Esophagus squamous epithelium (tissue), 5 donors: ENCODE measurements at regions not wholly inside any gene's neighbourhood (a gene's known extent, or its start where the extent isn't known, plus 50 kb on each side); places are given as distances from the start of the nearest gene placed in this dataset.

Experiments
- DNase-seq: peaks from one replicate; lab custom pipeline; 2025; lab: John Stamatoyannopoulos, UW
- H3K27ac ChIP-seq, 4 donors: fragments of 200-600 bp; sonication (generic); one replicate each; pipeline ENCODE4 v1.5.1; 2016 to 2019; ENCODE audit warnings: mild to moderate bottlenecking in 1 of 4
- H3K27me3 ChIP-seq, 4 donors: fragments of 200-600 bp; sonication (generic); 1 replicate in 3 of 4; 2 replicates in 1 of 4; pipeline versions ENCODE4 v1.5.1 to v1.6.0; 2017 to 2021; ENCODE audit warnings: antibody characterized with exemption in 1 of 4
- H3K36me3 ChIP-seq, 3 donors: fragments of 200-600 bp; sonication (generic); one replicate each; pipeline ENCODE4 v1.5.1; 2016 to 2019
- H3K4me1 ChIP-seq, 3 donors: fragments of 200-600 bp; sonication (generic); one replicate each; pipeline ENCODE4 v1.5.1; 2017 to 2019
- H3K4me3 ChIP-seq, 4 donors: fragments of 200-600 bp; sonication (generic); 1 replicate in 3 of 4; 2 replicates in 1 of 4; pipeline ENCODE4 v1.5.1; 2016 to 2019; ENCODE audit warnings: mild to moderate bottlenecking in 2 of 4, moderate library complexity in 1 of 4
- H3K9me3 ChIP-seq, 3 donors: fragments of 200-600 bp; sonication (generic); one replicate each; pipeline ENCODE4 v1.5.1; 2016 to 2019
- CTCF ChIP-seq, 6 experiments: fragments of 450-650 bp in 4 of 6; fragments of 200-600 bp in 2 of 6; sonication (generic) in 2 of 6; IDR thresholded peaks; one replicate each; pipeline ENCODE4 v1.5.1; 2016 to 2019; ENCODE audit warnings: antibody characterized with exemption in 6 of 6, mild to moderate bottlenecking in 4 of 6, moderate library complexity in 4 of 6
- POLR2A ChIP-seq, 4 donors: fragments of 450-650 bp; IDR thresholded peaks; one replicate each; pipeline ENCODE4 v1.6.1; 2017; ENCODE audit warnings: antibody characterized with exemption in 4 of 4, mild to moderate bottlenecking in 4 of 4, moderate library complexity in 3 of 4
- WGBS, 2 donors: methylation state at CpG; one replicate each; pipeline ENCODE4 v1.1.5; 2018; 5-methylcytosine and 5-hydroxymethylcytosine counted together
- intact Hi-C: fragments of 100-400 bp; cut with DNase I; formaldehyde crosslinking; loops from one replicate; pipeline ENCODE4 v1.15.0; 2022
- donor health status: DM: yes; HTN: yes; CAD: no.

DNA sequence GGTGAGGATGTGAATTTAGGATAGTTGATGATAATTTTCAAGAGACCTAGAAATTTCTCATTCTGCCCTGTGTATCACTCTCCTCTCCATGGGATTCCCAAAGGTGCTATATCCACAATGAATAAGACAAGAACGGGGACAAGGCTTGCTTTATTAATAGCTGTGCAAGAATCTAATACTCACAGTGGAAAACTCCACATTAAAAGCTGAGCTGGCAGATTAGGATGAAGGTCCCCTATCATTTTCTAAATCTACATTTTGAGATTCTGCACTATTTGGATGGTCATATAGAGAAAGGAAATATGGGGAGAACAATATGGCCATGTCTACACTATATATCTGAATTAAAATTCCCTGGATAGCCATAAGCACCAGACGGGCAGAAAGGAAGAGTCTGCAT is 411.0 kb upstream of the TGFBR2 start:
- 39 to 83% methylated on average over 2 of the region's 2 CpGs for WGBS, 2 donors
- intact Hi-C loops, result no loop called here

DNA sequence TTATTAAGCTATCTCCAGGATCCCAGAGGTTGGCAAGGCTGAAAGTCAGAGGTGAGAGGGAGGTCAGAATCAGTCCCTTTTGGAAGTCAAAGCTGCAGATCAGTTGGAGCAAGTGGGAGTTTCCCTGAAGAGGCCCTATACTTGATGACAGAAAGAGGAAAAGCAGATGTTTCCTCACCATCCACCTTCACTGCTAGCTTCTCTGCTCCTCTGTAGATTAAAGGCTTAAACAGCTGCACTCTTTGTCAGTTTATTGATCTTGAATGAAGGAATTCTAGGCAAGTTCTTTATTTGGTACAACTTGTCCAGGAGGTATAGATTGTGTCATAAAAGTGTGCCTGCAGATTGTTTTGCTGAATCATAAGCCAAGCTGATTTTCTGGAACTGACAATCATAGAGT is 408.2 kb upstream of the TGFBR2 start:
- no peaks in the 10 kb centered on the region for H3K36me3 ChIP-seq
- no peaks in the 10 kb centered on the region for H3K27me3 ChIP-seq
- peaks cover 0 to 5% (median 0%) of the 10 kb centered on the region in 3 donors for H3K4me1 ChIP-seq
- intact Hi-C loops, result no loop called here
- no peak for TF ChIP-seq CTCF (IDR thresholded peaks at IDR 0.05)
- TF ChIP-seq POLR2A (IDR thresholded peaks at IDR 0.05), result no peak
- H3K9me3 ChIP-seq, result no peaks in the 10 kb centered on the region
- no peak overlapping the region for H3K27ac ChIP-seq
- no peak overlapping the region for H3K4me3 ChIP-seq
- DNase-seq, result no peak

More for the DNA sequence above, 411.0 kb upstream of the TGFBR2 start:
- DNase-seq, result no peak
- Histone ChIP-seq H3K27ac (no peak overlapping the region), H3K36me3 (no peaks in the 10 kb centered on the region), H3K4me1 (peaks cover 0 to 5% (median 0%) of the 10 kb centered on the region in 3 donors), H3K9me3 (no peaks in the 10 kb centered on the region), H3K4me3 (no peak overlapping the region), H3K27me3 (no peaks in the 10 kb centered on the region)
- TF ChIP-seq POLR2A (IDR thresholded peaks at IDR 0.05), result no peak

- no peak for DNase-seq
- Histone ChIP-seq H3K4me3 (no peak overlapping the region), H3K9me3 (no peaks in the 10 kb centered on the region), H3K27me3 (no peaks in the 10 kb centered on the region), H3K27ac (no peak overlapping the region), H3K4me1 (peaks cover 0 to 5% (median 0%) of the 10 kb centered on the region in 3 donors), H3K36me3 (no peaks in the 10 kb centered on the region)
- intact Hi-C loops, result no loop called here
- TF ChIP-seq CTCF (IDR thresholded peaks at IDR 0.05), result peak; percentile 47 to 85 (median 76)
- TF ChIP-seq POLR2A (IDR thresholded peaks at IDR 0.05), result no peak
- 37 to 42% methylated on average over 6 of the region's 6 CpGs for WGBS, 2 donors
These were observed 407.2 kb upstream of the TGFBR2 start for GRCh38 chr3:30199096-30199759.

GRCh38 chr3:30199855-30200254 is 406.5 kb upstream of the TGFBR2 start:
- Histone ChIP-seq H3K27ac (no peak overlapping the region), H3K4me1 (peaks cover 0 to 5% (median 0%) of the 10 kb centered on the region in 3 donors), H3K9me3 (no peaks in the 10 kb centered on the region), H3K36me3 (no peaks in the 10 kb centered on the region), H3K27me3 (no peaks in the 10 kb centered on the region), H3K4me3 (no peak overlapping the region)
- TF ChIP-seq CTCF (IDR thresholded peaks at IDR 0.05), result no peak
- TF ChIP-seq POLR2A (IDR thresholded peaks at IDR 0.05), result no peak
- 77 to 95% methylated on average over 3 of the region's 3 CpGs for WGBS, 2 donors
- intact Hi-C loops, result no loop called here
- DNase-seq, result no peak

GRCh38 chr3:30201715-30202114 is 404.7 kb upstream of the TGFBR2 start:
- Histone ChIP-seq H3K36me3 (no peaks in the 10 kb centered on the region), H3K9me3 (no peaks in the 10 kb centered on the region), H3K4me1 (peaks cover 0 to 5% (median 0%) of the 10 kb centered on the region in 3 donors), H3K4me3 (no peak overlapping the region), H3K27me3 (no peaks in the 10 kb centered on the region), H3K27ac (no peak overlapping the region)
- TF ChIP-seq POLR2A (IDR thresholded peaks at IDR 0.05) (no peak), CTCF (IDR thresholded peaks at IDR 0.05) (no peak)
- DNase-seq, result no peak
- intact Hi-C loops, result no loop called here
